IMR-90 (cell line): ENCODE measurements at regions not wholly inside any gene's neighbourhood (a gene's known extent, or its start where the extent isn't known, plus 50 kb on each side); places are given as distances from the start of the nearest gene placed in this dataset.

Experiments
- ATAC-seq: fragments of 200-7000 bp; cut with Tn5 transposase; 2 replicates; pipeline ENCODE4 v1.9.1; 2020; ENCODE audit warnings: low read depth, mild to moderate bottlenecking, moderate library complexity
- BruUV-seq: library from RNA; stranded (reverse); fragments of 400-500 nt; replicated peaks from 2 replicates; lab custom pipeline; 2021; lab: Mats Ljungman, UMichigan
- CTCF ChIA-PET: fragments of 300-600 bp; formaldehyde crosslinking; extraction: SDS; loops from one replicate; lab custom pipeline; 2021; ENCODE audit warnings: antibody characterized with exemption; lab: Yijun Ruan, JAX
- POLR2A ChIA-PET: fragments of 300-600 bp; sonication (Branson Sonifier 250); formaldehyde crosslinking; loops from one replicate; lab custom pipeline; 2022; ENCODE audit warnings: antibody characterized with exemption; ENCODE audit not compliant: unreplicated experiment; lab: Charles Lee
- DNase-seq: peaks from one replicate; pipeline ENCODE4 v3.0.0; 2013
- H2AFZ ChIP-seq: replicated peaks from 2 replicates; pipeline ENCODE3; 2013; ENCODE audit warnings: low read length, mild to moderate bottlenecking; ENCODE audit not compliant: poor library complexity
- H2AK5ac ChIP-seq: 2 replicates; pipeline ENCODE4 v1.6.1; 2013; ENCODE audit warnings: low read depth, low read length, inconsistent platforms
- H2AK9ac ChIP-seq: replicated peaks from 2 replicates; pipeline ENCODE3; 2013; ENCODE audit warnings: mild to moderate bottlenecking, low read depth, low read length, moderate library complexity; ENCODE audit not compliant: poor library complexity
- H2BK120ac ChIP-seq: 2 replicates; pipeline ENCODE4 v1.6.1; 2013; ENCODE audit warnings: low read depth, low read length, inconsistent platforms
- H2BK15ac ChIP-seq: 3 replicates; pipeline ENCODE4 v1.6.1; 2013; ENCODE audit warnings: low read depth, low read length, inconsistent platforms
- H2BK20ac ChIP-seq: 2 replicates; pipeline ENCODE4 v1.6.1; 2013; ENCODE audit warnings: low read depth, mild to moderate bottlenecking, inconsistent platforms, low read length, moderate library complexity
- H2BK5ac ChIP-seq: 2 replicates; pipeline ENCODE4 v1.6.1; 2013; ENCODE audit warnings: mild to moderate bottlenecking, low read depth, low read length, inconsistent platforms; ENCODE audit not compliant: poor library complexity, severe bottlenecking
- H3K14ac ChIP-seq: replicated peaks from 2 replicates; pipeline ENCODE4 v1.6.1; 2013; ENCODE audit warnings: low read depth, low read length, inconsistent platforms
- H3K18ac ChIP-seq: 2 replicates; pipeline ENCODE4 v1.6.1; 2013; ENCODE audit warnings: low read depth, low read length, control low read depth
- H3K23ac ChIP-seq: 2 replicates; pipeline ENCODE4 v1.6.1; 2013; ENCODE audit warnings: low read depth, low read length, inconsistent platforms
- H3K27ac ChIP-seq: 2 replicates; pipeline ENCODE4 v1.5.1; 2013; ENCODE audit warnings: mild to moderate bottlenecking, control low read depth, low read length; ENCODE audit not compliant: insufficient read depth
- H3K27me3 ChIP-seq: 2 replicates; pipeline ENCODE4 v1.6.1; 2013; ENCODE audit warnings: low read length; ENCODE audit not compliant: control insufficient read depth, insufficient read depth
- H3K36me3 ChIP-seq: 2 replicates; pipeline ENCODE4 v1.6.1; 2013; ENCODE audit warnings: low read length, mixed read lengths; ENCODE audit not compliant: control insufficient read depth, insufficient read depth
- H3K4ac ChIP-seq: 2 replicates; pipeline ENCODE4 v1.6.1; 2013; ENCODE audit warnings: low read depth, low read length, inconsistent platforms
- H3K4me1 ChIP-seq: 2 replicates; pipeline ENCODE4 v1.6.1; 2013; ENCODE audit warnings: low read length, mixed read lengths; ENCODE audit not compliant: control insufficient read depth, insufficient read depth
- H3K4me2 ChIP-seq: 2 replicates; pipeline ENCODE4 v1.6.1; 2013; ENCODE audit warnings: low read depth, mild to moderate bottlenecking, control low read depth, low read length, moderate library complexity
- H3K4me3 ChIP-seq: 2 replicates; pipeline ENCODE4 v1.5.1; 2013; ENCODE audit warnings: low read depth, mild to moderate bottlenecking, control low read depth, low read length, moderate library complexity; ENCODE audit not compliant: insufficient read depth
- H3K56ac ChIP-seq: 2 replicates; pipeline ENCODE4 v1.6.1; 2013; ENCODE audit warnings: low read length, inconsistent platforms; ENCODE audit not compliant: insufficient read depth; ENCODE audit errors: extremely low read depth
- H3K79me1 ChIP-seq, 2 experiments: 2 replicates each; pipeline ENCODE4 v1.6.1; 2013; ENCODE audit warnings: low read length in 2 of 2, inconsistent platforms in 1 of 2, low read depth in 1 of 2
- H3K9ac ChIP-seq: 2 replicates; pipeline ENCODE4 v1.6.1; 2013; ENCODE audit warnings: low read depth, low read length, control low read depth
- H3K9me1 ChIP-seq: 2 replicates; pipeline ENCODE4 v1.6.1; 2013; ENCODE audit warnings: low read length, inconsistent platforms; ENCODE audit not compliant: insufficient read depth
- H3K9me3 ChIP-seq: 2 replicates; pipeline ENCODE4 v1.6.1; 2013; ENCODE audit warnings: low read length; ENCODE audit not compliant: control insufficient read depth, insufficient read depth
- H4K20me1 ChIP-seq: 2 replicates; pipeline ENCODE4 v1.6.1; 2013; ENCODE audit warnings: low read length, inconsistent platforms; ENCODE audit not compliant: insufficient read depth
- H4K5ac ChIP-seq: 2 replicates; pipeline ENCODE4 v1.6.1; 2013; ENCODE audit warnings: mild to moderate bottlenecking, low read depth, low read length, control low read depth
- H4K8ac ChIP-seq, 2 experiments: 2 replicates each; pipeline ENCODE4 v1.6.1; 2013; ENCODE audit warnings: low read depth in 2 of 2, low read length in 2 of 2, control low read depth in 1 of 2, inconsistent platforms in 1 of 2
- H4K91ac ChIP-seq: 2 replicates; pipeline ENCODE4 v1.6.1; 2013; ENCODE audit warnings: low read depth, low read length, inconsistent platforms; ENCODE audit not compliant: insufficient read depth
- BHLHE40 ChIP-seq: fragments of 150-350 bp; IDR thresholded peaks from 2 replicates; pipeline ENCODE4 v1.6.1; 2016; ENCODE audit warnings: mild to moderate bottlenecking, low read depth, low read length
- CTCF ChIP-seq: conservative IDR thresholded peaks from 2 replicates; pipeline ENCODE4 v1.5.1; 2012; ENCODE audit warnings: mild to moderate bottlenecking, low read depth, low read length, improper control_type of control experiment
- FOS ChIP-seq: fragments of 150-350 bp; IDR thresholded peaks from 2 replicates; pipeline ENCODE4 v1.6.1; 2016; ENCODE audit warnings: low read depth, low read length
- MXI1 ChIP-seq: IDR thresholded peaks from 2 replicates; pipeline ENCODE4 v1.6.1; 2012; ENCODE audit warnings: low read depth, mild to moderate bottlenecking, low read length, moderate library complexity, borderline replicate concordance
- USF2 ChIP-seq: fragments of 150-350 bp; IDR thresholded peaks from 2 replicates; pipeline ENCODE4 v1.6.1; 2017; ENCODE audit warnings: mild to moderate bottlenecking, antibody characterized with exemption, low read length, low read depth
- WGBS, 2 experiments: methylation state at CpG; one replicate each; pipeline versions ENCODE4 v1.1.5 to v1.1.7; 2013; ENCODE audit warnings: missing lambda C conversion rate in 2 of 2; ENCODE audit not compliant: insufficient read length in 1 of 2; ENCODE audit errors: extremely low coverage in 2 of 2; 5-methylcytosine and 5-hydroxymethylcytosine counted together
- dilution Hi-C: fragments of 300-500 bp; cut with HindIII; formaldehyde crosslinking; loops from one replicate; pipeline ENCODE4 v1.14.3; 2018; ENCODE audit warnings: low sequenced_read_pairs; ENCODE audit not compliant: unreplicated experiment
- in situ Hi-C: fragments of 300-500 bp; cut with MboI; formaldehyde crosslinking; loops from 3 replicates; pipeline ENCODE4 v1.14.3; 2019; ENCODE audit warnings: low sequenced_read_pairs, inconsistent platforms, mixed read lengths
- intact Hi-C: fragments of 100-400 bp; cut with micrococcal nuclease; formaldehyde crosslinking; loops from 2 replicates; pipeline ENCODE4 v1.10.0; 2022

GRCh38 chr6:98516206-98516605, 318.2 kb upstream of the POU3F2 start:
- BruUV-seq: no TSS peak
- no peaks in the 10 kb centered on the region for H4K20me1 ChIP-seq
- H3K56ac ChIP-seq: no peak overlapping the region
- ChIA-PET CTCF (no interaction called here), POLR2A (no interaction called here)
- DNase-seq: no peak
- no peak overlapping the region for H2BK120ac ChIP-seq
- dilution Hi-C loops (no loop called here), intact Hi-C loops (no loop called here), in situ Hi-C loops (no loop called here)
- H4K91ac ChIP-seq: no peak overlapping the region
- no peak overlapping the region for H3K4ac ChIP-seq
- H4K5ac ChIP-seq: no peak overlapping the region
- ATAC-seq: no peak
- H3K14ac ChIP-seq: no peak overlapping the region
- no peak overlapping the region for H4K8ac ChIP-seq
- no peak overlapping the region for H2AK5ac ChIP-seq
- no peak overlapping the region for H3K18ac ChIP-seq
- H3K27ac ChIP-seq: no peak overlapping the region
- H3K9ac ChIP-seq: no peak overlapping the region
- H2BK15ac ChIP-seq: no peak overlapping the region
- no peak overlapping the region for H2BK5ac ChIP-seq
- no peak overlapping the region for H2AFZ ChIP-seq
- peaks cover 5% of the 10 kb centered on the region for H3K9me3 ChIP-seq
- WGBS, 2 experiments: no CpG with 5 or more reads among the region's 2 CpGs
- H3K27me3 ChIP-seq: no peaks in the 10 kb centered on the region
- no peak for TF ChIP-seq USF2
- no peak for TF ChIP-seq FOS
- TF ChIP-seq BHLHE40: no peak
- no peak for TF ChIP-seq CTCF
- no peak for TF ChIP-seq MXI1
- H3K9me1 ChIP-seq: no peaks in the 10 kb centered on the region
- no peaks in the 10 kb centered on the region for H3K36me3 ChIP-seq
- H3K79me1 ChIP-seq: no peaks in the 10 kb centered on the region
- H3K4me1 ChIP-seq: no peaks in the 10 kb centered on the region
- no peak overlapping the region for H3K23ac ChIP-seq
- no peak overlapping the region for H3K4me3 ChIP-seq
- no peak overlapping the region for H2AK9ac ChIP-seq
- no peak overlapping the region for H2BK20ac ChIP-seq
- H3K4me2 ChIP-seq: no peak overlapping the region
